Osteocyte (in vitro differentiated cells): ENCODE measurements at regions not wholly inside any gene's neighbourhood (a gene's known extent, or its start where the extent isn't known, plus 50 kb on each side); places are given as distances from the start of the nearest gene placed in this dataset.
A peak's percentile ranks its signal among the peaks of the same experiment; 100 is the strongest.

Experiments used
- DNase-seq: peaks from one replicate; pipeline ENCODE4 v3.0.0; 2021; ENCODE audit warnings: mixed read lengths; ENCODE audit not compliant: unreplicated experiment; ENCODE audit errors: extremely low spot score
- H3K27ac Mint-ChIP-seq: one replicate; pipeline ENCODE4 v1.8.0; 2021; ENCODE audit warnings: mild to moderate bottlenecking, mixed read lengths; ENCODE audit not compliant: unreplicated experiment
- H3K27me3 Mint-ChIP-seq: one replicate; pipeline ENCODE4 v1.8.0; 2021; ENCODE audit warnings: mixed read lengths; ENCODE audit not compliant: unreplicated experiment
- H3K36me3 Mint-ChIP-seq: one replicate; pipeline ENCODE4 v1.8.0; 2021; ENCODE audit warnings: mixed read lengths; ENCODE audit not compliant: unreplicated experiment
- H3K4me1 Mint-ChIP-seq: one replicate; pipeline ENCODE4 v1.8.0; 2021; ENCODE audit warnings: mixed read lengths; ENCODE audit not compliant: unreplicated experiment
- H3K4me3 Mint-ChIP-seq: one replicate; pipeline ENCODE4 v1.8.0; 2021; ENCODE audit warnings: mild to moderate bottlenecking, moderate library complexity, mixed read lengths; ENCODE audit not compliant: unreplicated experiment
- H3K9me3 Mint-ChIP-seq: one replicate; pipeline ENCODE4 v1.8.0; 2021; ENCODE audit warnings: mixed read lengths; ENCODE audit not compliant: unreplicated experiment
- CTCF ChIP-seq: fragments of 200-600 bp; sonication (generic); IDR thresholded peaks from 2 replicates; pipeline ENCODE4 v1.5.0; 2021; ENCODE audit warnings: antibody characterized with exemption, mild to moderate bottlenecking, moderate library complexity

DNA sequence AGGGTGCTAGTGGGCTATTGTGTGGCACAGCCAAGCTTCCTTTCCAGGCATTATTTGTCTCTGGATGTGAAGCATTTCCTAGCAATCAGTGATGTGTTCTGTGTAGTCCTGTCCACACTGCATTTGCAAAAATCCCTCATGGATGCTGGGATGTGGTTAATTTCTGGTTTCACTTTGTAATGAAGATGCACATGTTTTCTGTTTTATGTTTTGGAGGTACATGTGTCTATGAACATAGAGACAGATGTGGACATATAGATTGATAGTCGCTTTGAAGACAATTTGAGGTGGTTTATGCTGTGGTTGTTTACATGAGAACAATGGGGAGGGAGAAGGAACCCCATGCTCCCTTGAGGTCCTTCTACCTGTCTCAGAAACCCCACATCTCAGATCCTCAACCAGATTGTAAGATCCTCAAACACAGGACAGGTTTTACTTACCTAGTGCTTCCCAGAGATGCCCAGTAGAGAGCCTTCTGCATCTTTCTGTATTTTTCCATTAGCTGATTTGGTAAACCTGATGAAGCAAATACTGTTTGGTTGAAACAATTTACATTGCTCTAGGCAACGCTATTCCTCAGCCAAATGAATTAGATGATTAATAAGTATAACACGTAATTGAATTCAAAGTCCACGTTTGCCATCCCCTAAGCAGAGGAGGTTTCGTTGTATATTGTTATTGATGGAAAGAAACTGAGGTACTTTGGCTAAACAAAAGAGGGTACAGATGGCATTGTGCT lies 204.4 kb downstream of the SPP2 start:
- Mint-ChIP-seq H3K4me1 (peaks cover 44% of the 10 kb centered on the region), H3K27me3 (no peaks in the 10 kb centered on the region), H3K36me3 (no peaks in the 10 kb centered on the region), H3K9me3 (no peaks in the 10 kb centered on the region), H3K4me3 (no peak overlapping the region), H3K27ac (no peak overlapping the region)
- no peak for DNase-seq
- no peak for TF ChIP-seq CTCF

DNA sequence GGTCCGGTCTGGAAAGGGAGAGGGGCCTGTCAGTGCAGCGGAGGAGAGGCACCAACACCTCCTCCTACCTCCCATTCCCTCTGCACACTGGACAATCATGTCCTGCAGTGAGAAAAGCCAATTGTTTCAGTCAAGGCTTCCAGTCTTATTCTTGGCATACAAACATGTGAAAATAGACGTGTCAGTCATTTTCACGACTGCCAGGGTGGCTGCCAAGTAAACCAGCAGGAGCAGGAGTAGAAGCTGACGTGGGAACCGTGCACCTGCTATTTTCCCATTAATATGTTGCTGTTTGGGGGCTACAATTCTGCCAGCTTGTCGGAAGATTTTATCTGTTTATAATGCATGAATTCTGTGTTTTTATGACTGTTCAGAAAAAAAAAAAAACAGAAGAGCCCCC lies 202.3 kb downstream of the SPP2 start:
- H3K27me3 Mint-ChIP-seq: no peaks in the 10 kb centered on the region
- no peak overlapping the region for H3K27ac Mint-ChIP-seq
- H3K4me3 Mint-ChIP-seq: no peak overlapping the region
- no peaks in the 10 kb centered on the region for H3K36me3 Mint-ChIP-seq
- H3K9me3 Mint-ChIP-seq: no peaks in the 10 kb centered on the region
- TF ChIP-seq CTCF: no peak
- no peak for DNase-seq
- peaks cover 44% of the 10 kb centered on the region for H3K4me1 Mint-ChIP-seq

- no peak for DNase-seq
- no peaks in the 10 kb centered on the region for H3K36me3 Mint-ChIP-seq
- no peak for TF ChIP-seq CTCF
- H3K27ac Mint-ChIP-seq: peak overlapping the region; percentile 88
- H3K27me3 Mint-ChIP-seq: no peaks in the 10 kb centered on the region
- no peaks in the 10 kb centered on the region for H3K9me3 Mint-ChIP-seq
- H3K4me3 Mint-ChIP-seq: no peak overlapping the region
- H3K4me1 Mint-ChIP-seq: peaks cover 44% of the 10 kb centered on the region
These were observed 201.1 kb downstream of the SPP2 start for GRCh38 chr2:234251326-234252271.

- DNase-seq: no peak
- no peaks in the 10 kb centered on the region for H3K9me3 Mint-ChIP-seq
- H3K4me1 Mint-ChIP-seq: peaks cover 48% of the 10 kb centered on the region
- H3K4me3 Mint-ChIP-seq: no peak overlapping the region
- no peaks in the 10 kb centered on the region for H3K27me3 Mint-ChIP-seq
- H3K36me3 Mint-ChIP-seq: no peaks in the 10 kb centered on the region
- H3K27ac Mint-ChIP-seq: peak overlapping the region; percentile 88
- TF ChIP-seq CTCF: no peak
These were observed 200.4 kb downstream of the SPP2 start for GRCh38 chr2:234250926-234251325.

DNA sequence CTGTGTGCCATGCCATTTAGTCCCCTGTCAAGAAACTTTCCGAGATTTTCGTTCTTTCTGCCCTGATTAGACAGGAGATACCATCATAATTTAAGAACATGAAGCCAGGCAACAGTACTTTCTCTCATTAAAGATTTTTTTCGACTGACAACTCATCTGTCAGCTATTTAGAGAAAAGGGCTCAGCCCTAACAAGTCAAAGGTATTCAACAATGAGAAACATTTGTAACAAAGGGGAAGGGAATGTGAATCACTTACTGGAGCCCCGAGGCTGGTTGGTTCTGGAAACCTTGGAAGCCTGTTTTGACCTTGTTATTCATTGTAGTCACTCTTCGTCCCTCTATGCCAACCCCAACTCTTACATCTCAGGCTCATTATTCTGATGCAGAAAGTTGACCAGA lies 199.4 kb downstream of the SPP2 start:
- Mint-ChIP-seq H3K4me1 (peaks cover 57% of the 10 kb centered on the region), H3K27ac (peak overlapping the region; percentile 56), H3K27me3 (no peaks in the 10 kb centered on the region), H3K9me3 (no peaks in the 10 kb centered on the region), H3K36me3 (no peaks in the 10 kb centered on the region), H3K4me3 (no peak overlapping the region)
- TF ChIP-seq CTCF: no peak
- DNase-seq: no peak
